NCI-H1436 (cell line): ENCODE measurements at regions not wholly inside any gene's neighbourhood (a gene's known extent, or its start where the extent isn't known, plus 50 kb on each side); places are given as distances from the start of the nearest gene placed in this dataset.
"Not testable (repeated sequence)": the region's sequence is repeated elsewhere in the genome, so short reads cannot be mapped to it uniquely, and the experiment has no call there.

Experiments used
- DNase-seq: peaks from one replicate; lab custom pipeline; 2025; lab: John Stamatoyannopoulos, UW

DNA sequence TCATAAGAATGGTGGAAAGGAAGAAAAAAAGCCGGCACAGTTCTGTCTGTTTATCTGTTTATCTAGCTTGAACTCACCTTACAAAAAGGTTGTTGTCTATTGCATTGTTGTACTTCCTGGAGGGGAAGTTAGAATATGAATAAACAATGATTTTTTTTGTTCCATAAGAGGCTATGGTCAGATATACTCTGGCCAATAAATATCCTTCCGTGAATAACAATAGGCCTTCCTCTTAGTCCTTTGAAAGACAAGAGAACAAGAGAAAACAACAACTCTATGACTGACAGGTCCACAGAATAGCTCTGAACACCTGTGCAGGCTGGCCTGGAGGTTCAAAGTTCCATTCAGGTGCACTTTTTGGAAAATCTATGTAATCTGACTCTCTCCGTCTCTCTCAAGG is 192.8 kb upstream of the KRR1 start:
- no peak for DNase-seq

DNA sequence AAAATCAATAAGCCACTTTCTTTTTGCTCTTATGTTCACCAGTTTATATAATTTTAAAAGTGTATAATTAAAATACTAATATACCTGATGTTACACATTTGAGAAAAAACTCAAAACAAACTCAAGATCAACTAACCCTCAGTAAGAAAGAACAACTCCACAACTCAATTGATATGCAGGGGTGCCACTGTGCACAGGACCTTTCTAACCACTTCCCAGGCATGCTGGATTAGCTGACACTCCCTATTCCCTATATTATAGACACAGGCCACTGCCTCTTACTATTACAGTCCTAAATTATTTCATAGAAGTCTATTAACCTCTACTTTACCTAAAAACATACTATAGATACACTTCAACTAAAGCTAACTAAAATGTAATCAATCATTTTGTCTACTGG is 191.7 kb upstream of the KRR1 start:
- no peak for DNase-seq

GRCh38 chr12:75702477-75703093 is 191.2 kb upstream of the KRR1 start:
- no peak for DNase-seq

DNA sequence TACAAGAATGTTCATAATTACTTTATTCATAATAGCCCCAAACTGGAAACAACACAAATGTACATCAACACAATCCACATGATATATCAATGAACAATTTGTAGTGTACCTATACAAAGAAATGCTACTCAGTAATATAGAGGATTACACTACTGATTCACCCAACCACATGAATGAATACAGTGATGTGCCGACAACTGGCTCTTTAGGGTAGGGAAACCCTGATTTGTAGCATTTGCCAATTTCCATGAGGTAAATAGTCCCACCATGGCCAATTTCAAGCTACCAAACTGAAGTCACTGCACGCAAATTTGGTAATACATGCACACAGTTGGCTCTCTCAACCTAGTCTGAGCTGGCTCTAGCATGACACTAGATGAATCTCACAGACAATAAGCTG is 190.4 kb upstream of the KRR1 start:
- no peak for DNase-seq

DNA sequence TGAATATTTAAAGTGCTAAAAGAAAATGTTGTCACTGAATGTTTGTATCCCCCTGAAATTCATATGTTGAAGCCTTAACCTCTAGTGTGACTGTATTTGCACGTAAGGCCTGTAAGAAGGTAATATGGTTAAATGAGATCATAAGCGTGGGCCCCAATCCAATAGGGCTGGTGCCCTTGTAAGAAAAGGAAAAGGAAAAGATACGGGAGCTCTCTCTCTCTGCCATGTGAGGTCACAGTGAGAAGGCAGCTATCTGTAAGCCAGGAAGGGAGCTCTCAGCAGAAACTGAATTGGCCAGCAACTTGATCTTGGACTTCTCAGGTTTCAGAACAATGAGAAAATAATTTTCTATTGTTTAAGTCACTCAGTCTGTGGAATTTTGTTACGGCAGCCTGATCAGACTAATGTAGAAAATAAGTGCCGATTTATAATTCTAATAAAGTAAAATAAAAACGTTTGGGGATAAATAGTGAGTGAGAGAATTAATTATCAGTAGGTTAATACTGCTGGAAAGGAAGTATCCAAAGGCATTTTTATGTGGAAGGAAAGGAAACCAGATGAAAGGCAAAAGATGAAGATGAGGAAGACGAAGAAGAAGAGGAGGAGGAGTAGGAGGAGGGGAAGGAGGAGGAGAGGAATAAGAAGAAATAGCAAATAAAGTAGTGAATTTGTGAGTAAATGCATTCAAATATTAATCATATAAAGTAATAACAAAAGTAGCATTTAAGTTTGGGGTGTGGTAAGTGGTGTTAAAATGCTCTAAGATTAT is 188.5 kb upstream of the KRR1 start:
- DNase-seq, result no peak

DNA sequence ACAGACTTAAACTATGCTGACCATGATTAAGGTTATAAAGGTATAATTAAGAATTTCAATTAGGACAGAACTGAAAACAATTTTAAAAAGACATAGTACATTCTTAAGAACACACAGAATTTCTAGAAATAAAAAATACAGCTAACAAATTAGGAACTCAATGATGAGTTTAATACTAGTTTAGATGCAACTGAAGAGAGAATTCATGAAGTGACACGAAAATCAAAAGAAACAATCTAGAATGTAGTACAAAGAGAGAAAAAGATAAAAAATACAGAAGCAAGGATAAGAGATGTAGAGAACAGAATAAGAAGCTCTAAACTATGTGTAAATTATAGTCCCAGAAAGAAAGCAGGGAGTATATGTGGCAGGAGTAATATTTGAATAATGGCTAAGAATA is 187.8 kb upstream of the KRR1 start:
- no peak for DNase-seq

DNA sequence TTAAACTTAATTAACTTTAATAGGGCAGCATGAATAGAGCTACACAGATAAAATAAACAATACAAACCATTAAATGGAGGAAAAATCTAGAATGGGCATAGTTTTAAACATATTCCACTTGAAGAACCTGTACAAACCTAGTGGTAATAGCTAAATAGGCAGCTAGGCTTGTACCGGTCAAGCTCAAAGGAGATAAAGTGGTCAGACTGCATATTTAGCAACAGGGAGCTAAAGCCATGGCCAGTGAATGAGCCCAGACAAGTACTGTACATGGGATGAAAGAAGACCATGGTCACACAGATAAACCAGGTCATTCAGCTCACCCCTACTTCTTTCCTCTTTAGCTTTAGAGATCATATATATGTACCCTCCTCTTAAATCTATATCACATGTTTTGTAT is 186.6 kb upstream of the KRR1 start:
- no peak for DNase-seq

- no peak for DNase-seq
Measured at GRCh38 chr12:75695926-75696325, 184.5 kb upstream of the KRR1 start.

GRCh38 chr12:75694534-75695268 is 183.3 kb upstream of the KRR1 start:
- DNase-seq, result no peak

DNA sequence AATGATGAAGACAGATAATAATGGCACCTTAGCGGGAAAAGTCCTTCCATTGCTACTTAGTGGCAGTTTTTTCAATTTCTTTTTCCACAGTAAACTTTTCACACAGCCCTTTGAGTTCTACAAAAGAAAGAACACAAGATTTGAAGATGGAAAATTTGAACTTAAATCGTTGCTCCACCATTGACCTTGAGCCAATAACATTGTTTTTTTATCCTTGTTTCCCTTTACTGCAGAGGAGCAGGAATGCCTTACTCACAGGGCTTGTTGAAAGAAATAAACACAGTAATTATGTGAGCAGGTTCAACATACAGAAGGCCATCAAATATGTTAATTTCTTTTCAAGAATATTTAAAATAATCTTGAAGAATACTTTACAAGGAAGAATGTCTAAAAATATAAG is 181.5 kb upstream of the KRR1 start:
- DNase-seq, result no peak

DNA sequence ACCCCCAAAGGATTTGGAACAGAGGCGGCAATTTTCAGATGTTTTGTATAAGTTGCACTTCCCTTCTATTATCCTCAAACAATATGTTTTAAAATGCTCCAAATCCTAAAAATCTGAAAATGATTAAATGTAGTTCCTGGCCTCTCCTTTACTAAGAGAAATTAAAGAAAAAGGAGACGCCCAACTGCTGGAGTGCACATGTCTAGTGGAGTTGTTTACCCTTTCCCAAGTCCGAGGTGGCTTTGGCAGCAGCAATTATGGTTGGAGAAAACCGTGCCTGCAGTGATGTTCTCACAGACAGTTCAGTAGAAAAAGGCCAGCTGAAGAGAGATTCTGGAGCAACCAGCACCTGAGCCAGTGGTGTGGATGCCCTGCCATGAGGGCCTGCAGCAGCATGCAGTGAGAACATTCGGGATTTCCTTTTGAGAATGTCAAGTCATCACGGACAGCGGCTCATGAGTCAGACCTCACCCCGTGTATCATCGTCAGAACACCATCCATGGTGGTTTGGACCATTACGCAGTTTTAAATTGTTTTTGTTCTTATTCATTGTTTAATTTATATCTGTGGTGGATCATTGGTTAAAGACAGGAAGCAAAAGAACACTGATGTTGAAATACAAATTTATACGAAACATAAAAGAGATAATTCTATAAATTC is 179.0 kb upstream of the KRR1 start:
- no peak for DNase-seq

GRCh38 chr12:75686233-75686632 is 174.8 kb upstream of the KRR1 start:
- DNase-seq, result not testable (repeated sequence)

GRCh38 chr12:75685617-75686225 is 174.3 kb upstream of the KRR1 start:
- DNase-seq, result no peak

DNA sequence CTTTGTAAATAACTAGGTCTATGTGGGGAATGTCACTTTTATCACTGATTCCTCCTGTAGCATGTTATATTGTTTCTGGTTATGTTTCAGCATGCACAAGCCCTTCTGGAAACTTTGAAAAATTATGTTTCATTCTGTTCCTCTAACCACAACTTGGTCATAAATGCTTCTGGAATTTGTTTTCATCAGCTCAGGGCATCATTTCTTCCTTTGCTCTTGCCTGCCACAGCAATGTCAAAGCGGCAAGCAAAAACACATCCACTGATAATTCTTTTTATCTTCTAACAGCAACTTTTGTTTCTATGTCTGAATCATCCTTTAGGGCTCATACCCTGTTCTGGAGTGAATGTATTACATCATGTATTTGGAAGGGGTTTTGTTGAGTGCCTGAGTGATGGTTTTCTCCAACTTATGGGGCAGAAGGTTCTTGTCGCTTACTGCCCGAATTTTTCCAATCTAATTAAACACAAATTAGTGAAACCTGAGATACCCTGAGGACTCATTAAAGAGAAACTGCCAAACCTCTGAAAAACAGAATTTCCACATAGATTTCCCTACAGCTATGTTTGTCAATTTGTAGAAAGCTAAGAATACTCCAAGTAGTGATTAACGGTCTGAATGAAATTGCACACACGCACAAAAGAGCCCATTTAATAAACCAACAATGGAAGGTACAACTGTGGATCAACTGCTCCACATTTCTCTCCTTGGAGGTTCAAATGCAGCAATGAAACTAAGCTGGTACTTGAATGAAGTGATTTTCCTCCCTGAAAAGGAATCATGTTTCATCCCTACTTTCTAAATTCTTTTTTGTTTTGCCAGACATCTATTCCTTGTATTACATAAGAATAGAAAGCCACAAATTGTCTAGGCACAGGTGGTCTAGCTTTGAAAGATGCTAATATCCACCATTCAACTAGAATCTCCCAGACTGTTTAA is 173.5 kb upstream of the KRR1 start:
- no peak for DNase-seq

DNA sequence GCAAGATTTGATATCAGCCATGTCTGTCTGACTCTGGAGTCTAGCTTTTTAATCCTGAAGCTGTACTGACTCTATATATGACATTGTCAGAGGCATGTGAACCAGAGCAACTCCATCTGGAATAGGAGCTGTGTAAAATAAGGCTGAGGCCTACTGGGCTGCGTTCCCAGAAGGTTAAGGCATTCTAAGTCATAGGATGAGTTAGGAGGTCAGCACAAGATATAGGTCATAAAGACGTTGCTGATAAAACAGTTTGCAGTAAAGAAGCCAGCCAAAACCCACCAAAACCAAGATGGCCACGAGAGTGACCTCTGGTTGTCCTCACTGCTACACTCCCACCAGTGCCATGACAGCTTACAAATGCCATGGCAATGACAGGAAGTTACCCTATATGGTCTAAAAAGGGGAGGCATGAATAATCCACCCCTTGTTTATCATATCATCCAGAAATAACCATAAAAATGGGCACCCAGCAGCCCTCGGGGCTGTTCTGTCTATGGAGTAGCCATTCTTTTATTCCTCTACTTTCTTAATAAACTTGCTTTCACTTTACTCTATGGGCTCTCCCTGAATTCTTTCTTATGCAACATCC is 172.7 kb upstream of the KRR1 start:
- not testable (repeated sequence) for DNase-seq

DNA sequence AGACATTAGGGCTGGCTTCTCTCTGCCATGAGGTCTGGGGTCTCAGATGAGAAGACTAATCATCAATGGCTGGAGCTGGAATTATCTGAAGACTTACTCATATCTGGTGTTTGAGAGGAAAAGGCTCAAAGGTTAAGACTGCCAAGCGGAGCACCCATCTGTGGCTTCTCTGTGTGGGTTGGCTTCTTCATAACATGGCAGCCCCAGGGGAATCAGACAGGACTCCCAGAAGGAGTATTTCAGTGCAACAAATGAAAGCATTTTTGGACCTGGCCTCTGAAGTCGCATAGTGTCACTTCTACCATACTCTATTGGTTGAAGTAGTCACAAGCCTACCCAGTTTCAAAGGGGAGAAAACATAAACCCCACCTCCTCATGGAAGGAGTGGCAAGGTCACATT is 171.8 kb upstream of the KRR1 start:
- DNase-seq, result no peak

- no peak for DNase-seq
Measured at GRCh38 chr12:75677522-75677921, 166.1 kb upstream of the KRR1 start.

DNA sequence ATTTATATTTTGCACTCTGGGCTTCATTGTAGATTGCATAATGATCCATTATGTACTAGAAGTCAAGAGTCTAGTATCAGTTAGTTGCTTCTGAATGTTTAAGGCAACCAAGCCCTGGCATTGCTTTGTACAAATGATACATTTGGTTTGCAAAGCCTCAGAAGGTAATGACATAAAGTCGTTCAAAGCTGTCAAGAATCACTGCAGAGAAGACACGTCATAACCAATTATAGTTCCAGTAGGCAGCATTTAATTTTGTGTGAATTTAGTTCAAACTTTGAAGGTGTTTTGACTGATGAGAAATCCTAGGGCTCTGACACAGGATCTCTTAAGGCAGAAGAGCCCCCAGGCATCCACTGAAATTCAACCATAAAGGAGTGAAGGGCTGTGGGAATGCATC is 163.0 kb upstream of the KRR1 start:
- no peak for DNase-seq

GRCh38 chr12:75672200-75672599 is 160.8 kb upstream of the KRR1 start:
- DNase-seq, result peak; percentile 24

DNA sequence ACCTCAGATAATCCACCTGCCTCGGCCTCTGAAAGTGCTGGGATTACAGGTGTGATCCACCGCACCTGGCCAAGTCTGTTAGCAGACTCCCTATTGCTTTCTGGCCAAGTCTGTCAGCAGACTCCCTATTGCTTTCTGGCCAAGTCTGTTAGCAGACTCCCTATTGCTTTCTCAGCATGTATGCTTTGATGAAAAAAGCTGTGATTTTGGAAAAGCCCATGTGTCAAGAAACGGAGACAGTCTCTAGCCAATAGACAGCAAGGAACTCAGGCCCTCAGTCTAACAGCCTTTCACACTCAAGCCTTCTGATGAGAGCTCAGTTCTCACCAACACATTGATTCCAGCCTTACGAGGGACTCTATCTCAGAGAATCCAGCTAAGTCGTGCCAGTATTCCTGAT is 158.8 kb upstream of the KRR1 start:
- no peak for DNase-seq

DNA sequence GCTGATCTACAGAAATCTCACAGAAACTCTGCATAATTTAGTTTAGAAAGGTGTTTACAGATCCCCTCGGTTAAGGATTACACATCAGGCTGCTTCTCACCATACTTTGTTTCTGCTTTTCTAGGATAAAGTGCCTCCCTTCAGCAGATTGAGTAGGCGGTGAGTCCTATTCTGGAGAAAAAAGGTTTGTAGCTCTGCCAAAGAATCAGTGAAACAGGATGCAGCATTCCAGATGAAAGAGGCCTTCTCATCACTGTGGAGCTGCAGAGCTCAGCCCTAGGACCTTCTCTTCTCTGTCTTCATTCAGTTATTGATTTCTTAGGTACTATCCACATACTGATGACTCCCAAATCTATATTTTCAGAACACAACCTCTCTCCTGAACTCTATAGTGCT is 155.5 kb upstream of the KRR1 start:
- DNase-seq, result no peak
